Peyer's patch (tissue), 4 donors: ENCODE measurements at regions not wholly inside any gene's neighbourhood (a gene's known extent, or its start where the extent isn't known, plus 50 kb on each side); places are given as distances from the start of the nearest gene placed in this dataset.

ENCODE experiments used
- CTCF ChIP-seq, 6 experiments: fragments of 450-650 bp in 4 of 6; fragments of 200-600 bp in 2 of 6; sonication (generic) in 1 of 6; IDR thresholded peaks; one replicate each; pipeline ENCODE4 v1.5.1; 2017 to 2019; ENCODE audit warnings: antibody characterized with exemption in 6 of 6, mild to moderate bottlenecking in 3 of 6, moderate library complexity in 1 of 6
- POLR2A ChIP-seq, 2 donors: fragments of 450-650 bp; IDR thresholded peaks; one replicate each; pipeline ENCODE4 v1.5.1; 2017; ENCODE audit warnings: antibody characterized with exemption in 2 of 2, mild to moderate bottlenecking in 2 of 2, moderate library complexity in 2 of 2

- no peak for TF ChIP-seq POLR2A (IDR thresholded peaks at IDR 0.05)
- TF ChIP-seq CTCF (IDR thresholded peaks at IDR 0.05) = no peak
Measured at GRCh38 chr2:4085186-4085585, 381.8 kb downstream of the DCDC2C start.
